HG03108 (cell line): ENCODE measurements at regions not wholly inside any gene's neighbourhood (a gene's known extent, or its start where the extent isn't known, plus 50 kb on each side); places are given as distances from the start of the nearest gene placed in this dataset.

Source experiments
- ATAC-seq: cut with Tn5 transposase; IDR thresholded peaks from one replicate; pipeline ENCODE4 v1.9.1; 2021; ENCODE audit warnings: moderate library complexity; ENCODE audit not compliant: unreplicated experiment

GRCh38 chr3:135781026-135781815 lies 184.3 kb upstream of the PPP2R3A start:
- no peak for ATAC-seq

DNA sequence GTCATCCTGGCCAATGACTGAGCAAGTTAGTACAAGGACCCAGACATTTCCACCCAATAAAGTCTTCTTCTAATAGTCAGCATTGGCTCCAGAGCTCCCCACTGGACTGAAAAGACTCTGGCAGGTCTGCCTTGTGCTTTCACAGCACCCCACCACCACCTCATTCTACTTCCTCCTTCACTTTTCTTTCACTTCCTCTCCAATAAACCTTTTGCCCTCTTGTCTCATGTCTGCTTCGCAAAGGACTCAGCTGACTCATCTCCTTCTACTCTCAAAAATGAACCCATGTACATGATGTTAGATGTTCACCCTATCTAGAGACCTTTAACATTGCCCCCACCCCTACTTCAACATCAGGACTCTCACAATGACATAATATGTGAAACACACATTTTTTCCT lies 181.0 kb upstream of the PPP2R3A start:
- no peak for ATAC-seq

- ATAC-seq: no peak
Observed at GRCh38 chr3:135788146-135788545, 177.4 kb upstream of the PPP2R3A start.

DNA sequence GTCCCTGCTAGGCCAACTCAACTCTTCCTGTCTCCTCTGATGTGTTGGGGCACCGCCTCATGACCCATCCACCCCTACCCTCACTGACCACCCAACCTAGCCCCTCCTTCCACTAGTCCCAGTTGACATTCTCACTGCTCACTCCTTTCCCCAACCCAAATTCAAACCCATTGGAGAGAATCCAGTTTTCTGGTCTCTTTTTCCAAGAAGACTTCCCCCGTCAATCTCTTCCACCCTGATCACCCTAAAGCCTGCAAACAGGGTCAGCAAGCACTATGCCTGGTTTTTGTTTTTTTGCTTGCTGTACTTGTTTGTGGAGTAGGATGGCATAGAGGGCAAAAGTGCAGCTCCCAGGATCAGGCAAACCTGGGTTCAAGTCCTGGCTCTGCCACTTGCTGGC lies 176.6 kb upstream of the PPP2R3A start:
- ATAC-seq: no peak

- no peak for ATAC-seq
Observed at GRCh38 chr3:135792174-135792573, 173.4 kb upstream of the PPP2R3A start.

DNA sequence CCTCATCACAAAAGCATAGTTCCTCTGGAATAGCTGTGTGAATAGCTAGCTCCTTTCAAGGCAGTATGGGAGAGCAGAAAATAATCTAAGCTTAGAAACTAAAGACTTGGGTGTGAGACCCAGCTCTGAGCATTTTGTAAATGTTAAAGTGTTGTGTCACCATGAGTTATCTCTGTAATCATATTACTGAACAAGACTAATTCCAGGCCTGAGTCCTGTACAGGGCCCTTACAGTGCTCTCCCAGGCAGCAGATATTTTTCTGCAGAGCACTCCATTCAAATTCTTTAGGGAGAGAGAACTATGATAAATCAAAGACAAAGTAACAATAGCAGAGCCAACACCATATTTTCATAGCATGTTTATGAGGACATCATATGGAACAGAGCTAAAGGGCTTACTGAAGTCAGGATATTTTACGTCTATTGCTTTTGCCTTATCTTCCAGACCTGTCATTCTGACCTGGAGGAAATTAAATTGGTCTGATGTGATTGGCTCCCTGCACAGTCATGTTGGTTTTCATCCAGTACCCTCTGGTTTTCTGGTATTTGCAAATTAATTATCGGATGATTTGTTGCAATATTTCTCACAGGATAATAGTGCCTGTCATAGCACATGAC lies 172.6 kb upstream of the PPP2R3A start:
- no peak for ATAC-seq

DNA sequence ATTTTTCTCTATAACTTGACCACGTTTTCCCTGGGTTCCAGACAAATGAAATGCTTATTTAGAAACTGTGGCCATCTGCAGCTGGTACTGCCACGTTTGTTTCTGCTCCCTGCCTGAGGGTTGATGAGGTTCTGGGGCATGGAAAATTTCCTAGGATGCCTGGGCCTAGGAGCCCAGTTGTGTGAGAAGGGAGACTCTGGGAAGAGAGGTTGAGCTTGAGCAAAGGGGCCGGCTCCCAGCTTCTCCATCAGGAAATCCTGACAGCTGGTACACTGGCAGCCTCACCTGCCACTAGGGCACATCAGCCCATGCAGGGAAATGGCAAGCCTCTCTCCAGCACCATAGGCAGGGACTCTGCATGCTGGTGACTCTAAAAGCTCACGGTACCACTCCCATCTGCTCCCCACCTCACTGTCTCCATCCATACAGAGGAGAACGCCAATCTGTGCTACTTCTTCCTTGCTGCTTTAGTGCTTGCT lies 165.4 kb upstream of the PPP2R3A start:
- no peak for ATAC-seq

- ATAC-seq: no peak
Observed at GRCh38 chr3:135801018-135801417, 164.5 kb upstream of the PPP2R3A start.

GRCh38 chr3:135802171-135802570 lies 163.4 kb upstream of the PPP2R3A start:
- ATAC-seq: no peak

DNA sequence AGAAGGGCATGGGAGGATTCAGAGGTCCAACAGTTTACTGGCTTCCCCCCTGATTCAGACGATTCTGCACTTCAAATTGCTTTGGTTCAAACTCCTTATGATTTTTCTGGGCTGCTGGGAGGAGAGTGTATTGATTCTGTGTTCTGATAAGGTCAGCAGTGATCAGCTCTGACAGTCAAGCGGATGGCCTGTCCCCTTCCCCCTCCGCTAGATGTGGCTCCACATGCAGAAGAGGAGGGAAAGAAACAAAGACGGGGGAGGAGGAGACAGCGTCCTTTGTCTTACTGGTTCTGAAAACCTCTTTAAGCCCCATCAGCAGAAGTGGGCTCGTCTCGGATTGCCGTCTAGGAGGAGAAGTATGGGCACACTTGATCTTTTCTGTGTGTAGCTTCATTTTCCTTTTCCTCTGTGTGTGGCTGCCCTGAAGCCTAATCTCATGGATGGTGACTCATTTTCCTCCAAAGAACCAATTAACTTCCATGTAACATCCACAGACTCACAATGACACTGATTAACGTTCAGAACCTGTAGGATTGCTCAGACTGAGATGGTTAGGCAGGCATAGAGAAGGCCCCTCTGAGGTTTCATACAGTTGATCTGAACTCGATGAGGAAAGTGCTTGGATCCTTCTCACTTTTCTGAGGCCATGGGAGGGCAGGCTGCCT lies 162.4 kb upstream of the PPP2R3A start:
- ATAC-seq: no peak

- no peak for ATAC-seq
Observed at GRCh38 chr3:135805752-135806151, 159.8 kb upstream of the PPP2R3A start.

DNA sequence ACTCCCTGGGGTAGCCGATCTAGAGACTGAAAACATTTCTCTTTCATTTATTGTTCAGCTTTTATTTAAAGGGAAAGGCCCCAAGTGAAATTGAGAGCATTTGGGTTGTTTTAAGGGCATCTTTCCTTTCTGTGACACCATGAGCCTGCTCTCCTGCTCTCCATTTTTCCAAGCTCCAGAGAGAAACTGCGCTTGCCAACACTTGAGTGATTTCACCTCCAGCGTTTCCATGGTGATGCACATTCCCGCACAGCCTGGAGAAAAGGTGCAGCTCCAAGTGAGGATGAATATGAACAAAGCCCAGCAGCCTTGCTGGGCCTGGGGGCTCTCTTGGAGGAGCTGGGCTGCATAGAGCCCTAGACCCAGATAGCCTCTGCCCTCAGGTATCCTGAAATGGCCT lies 159.2 kb upstream of the PPP2R3A start:
- ATAC-seq: no peak

- no peak for ATAC-seq
Observed at GRCh38 chr3:135807879-135808278, 157.6 kb upstream of the PPP2R3A start.

- no peak for ATAC-seq
Observed at GRCh38 chr3:135809021-135809634, 156.4 kb upstream of the PPP2R3A start.

GRCh38 chr3:135811651-135812050 lies 153.9 kb upstream of the PPP2R3A start:
- no peak for ATAC-seq

GRCh38 chr3:135812057-135812456 lies 153.5 kb upstream of the PPP2R3A start:
- ATAC-seq: no peak

DNA sequence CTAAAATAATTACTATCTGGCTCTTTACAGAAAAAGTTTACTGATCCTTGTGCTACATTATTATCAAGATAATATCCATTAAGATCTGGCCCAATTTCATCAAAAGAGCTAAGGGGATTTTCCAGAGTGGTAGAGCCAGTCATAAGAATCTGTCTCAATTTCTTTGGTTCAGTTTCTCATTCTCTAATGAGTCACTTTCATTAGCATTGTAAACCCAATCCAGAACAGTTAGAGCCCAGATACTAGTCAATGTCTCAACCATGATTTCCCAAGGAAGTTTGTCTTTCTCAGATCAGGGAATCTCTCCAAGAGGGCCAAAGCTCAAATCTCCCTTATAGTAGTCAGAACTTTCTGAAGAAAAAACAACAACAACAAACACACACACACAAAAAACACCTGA lies 131.1 kb upstream of the PPP2R3A start:
- no peak for ATAC-seq

DNA sequence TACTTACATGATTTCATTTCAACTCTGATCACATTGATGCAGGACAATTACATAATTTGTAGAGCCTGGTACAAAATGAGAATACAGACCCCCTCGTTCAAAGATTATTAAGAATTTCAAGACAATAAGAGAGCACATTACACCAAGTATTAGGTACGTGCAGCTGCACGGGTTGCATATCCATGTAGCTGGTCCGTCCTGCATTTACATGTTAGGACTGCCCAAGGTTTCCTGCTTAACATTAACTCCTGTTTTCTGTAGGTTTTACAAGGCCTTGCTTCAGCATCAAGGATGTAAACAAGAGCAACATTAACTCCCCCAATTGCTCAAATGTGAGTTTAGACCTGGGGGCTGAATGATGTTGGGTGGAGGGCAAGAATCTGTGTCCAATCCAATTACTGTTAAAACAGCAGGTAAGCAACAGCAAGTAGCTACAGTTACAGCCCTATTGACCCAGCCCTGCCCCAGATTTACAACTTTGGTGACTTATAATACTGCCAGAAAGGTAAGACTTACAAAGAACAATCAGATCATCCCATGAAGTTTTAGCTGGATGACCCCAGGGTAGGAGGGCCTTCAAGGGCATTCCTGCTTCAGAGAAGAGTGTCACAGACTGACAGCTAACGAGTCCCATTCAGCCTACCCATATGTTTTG lies 127.4 kb upstream of the PPP2R3A start:
- ATAC-seq: no peak

DNA sequence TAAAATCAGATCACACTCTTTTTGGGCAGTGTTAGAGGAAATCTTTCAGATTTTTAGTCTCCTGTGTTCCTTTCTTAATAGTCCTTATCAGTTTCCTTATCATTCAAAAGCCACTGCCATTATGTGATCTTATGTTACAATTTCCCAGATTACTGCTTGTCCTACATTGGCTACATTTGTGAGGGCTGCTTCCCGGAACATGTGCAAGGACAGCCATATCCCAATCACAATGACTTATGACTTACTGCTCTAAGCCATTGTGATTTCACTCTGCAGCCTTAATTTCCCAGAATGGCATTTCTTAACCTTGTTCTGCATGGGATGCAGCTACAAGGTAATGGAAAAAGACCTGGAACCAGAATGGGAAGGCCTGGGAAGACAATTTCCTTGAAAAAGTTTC lies 125.1 kb upstream of the PPP2R3A start:
- ATAC-seq: no peak

DNA sequence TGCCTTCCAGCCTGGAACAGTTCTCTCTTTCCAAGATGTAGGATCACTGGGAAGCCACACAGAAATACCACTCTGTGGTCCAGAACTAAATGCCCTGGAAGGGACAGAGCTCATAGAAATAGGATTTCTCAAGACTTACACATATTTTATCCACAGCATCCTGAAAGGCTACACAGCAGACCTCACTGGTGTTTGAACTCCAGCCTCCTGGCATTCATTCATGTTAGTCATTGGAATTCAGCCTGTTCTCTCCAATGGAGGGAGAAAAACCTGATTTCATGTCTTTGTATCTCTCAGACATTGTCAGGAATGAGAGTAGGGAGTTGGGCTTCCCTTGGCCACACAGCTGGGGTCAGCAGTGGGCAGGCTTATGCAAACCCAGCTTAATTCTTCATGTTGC lies 121.1 kb upstream of the PPP2R3A start:
- ATAC-seq: no peak

DNA sequence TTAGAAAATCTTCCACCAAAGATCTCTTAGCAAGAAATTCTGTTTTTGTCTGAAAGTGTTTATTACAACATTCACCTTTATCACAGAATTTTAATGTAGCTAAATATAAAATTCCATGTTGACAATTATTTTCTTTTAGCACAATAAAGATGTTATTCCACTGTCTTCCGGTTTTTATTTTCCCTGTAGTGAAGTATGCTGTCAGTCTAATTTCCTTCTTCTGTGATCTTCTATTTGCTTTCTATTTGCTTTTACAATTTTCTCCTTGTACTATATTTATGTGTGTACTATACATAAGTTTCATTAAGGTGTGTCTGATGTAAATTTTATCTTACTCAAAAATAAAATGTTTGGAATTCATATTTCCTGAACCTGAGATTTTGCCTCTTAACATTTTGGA lies 117.5 kb upstream of the PPP2R3A start:
- no peak for ATAC-seq
